ENCODE measurements at regions not wholly inside any gene's neighbourhood (a gene's known extent, or its start where the extent isn't known, plus 50 kb on each side); places are given as distances from the start of the nearest gene placed in this dataset.

GRCh38 chr10:126783806-126784557 is 113.5 kb upstream of the C10orf90 start:
- DNase-seq (ENCODE audit: low spot score): no peak

- no peak for DNase-seq (ENCODE audit: low spot score)
These were observed 116.7 kb upstream of the C10orf90 start for GRCh38 chr10:126787201-126787600.

GRCh38 chr10:126795318-126795717 is 109.9 kb upstream of the DOCK1 start:
- no peak for DNase-seq (ENCODE audit: low spot score)

- DNase-seq (ENCODE audit: low spot score): no peak
These were observed 106.6 kb upstream of the DOCK1 start for GRCh38 chr10:126798649-126799048.

- no peak for DNase-seq (ENCODE audit: low spot score)
These were observed 101.8 kb upstream of the DOCK1 start for GRCh38 chr10:126803394-126803793.

- no peak for DNase-seq (ENCODE audit: low spot score)
These were observed 100.8 kb upstream of the DOCK1 start for GRCh38 chr10:126804396-126804795.

GRCh38 chr10:126806498-126806897 is 98.7 kb upstream of the DOCK1 start:
- no peak for DNase-seq (ENCODE audit: low spot score)

- no peak for DNase-seq (ENCODE audit: low spot score)
These were observed 98.1 kb upstream of the DOCK1 start for GRCh38 chr10:126806991-126807702.

GRCh38 chr10:126808103-126808502 is 97.1 kb upstream of the DOCK1 start:
- DNase-seq (ENCODE audit: low spot score): no peak

- DNase-seq (ENCODE audit: low spot score): no peak
These were observed 91.8 kb upstream of the DOCK1 start for GRCh38 chr10:126813432-126813831.

- no peak for DNase-seq (ENCODE audit: low spot score)
These were observed 71.7 kb upstream of the DOCK1 start for GRCh38 chr10:126833542-126833941.

GRCh38 chr10:126836009-126836408 is 69.2 kb upstream of the DOCK1 start:
- no peak for DNase-seq (ENCODE audit: low spot score)

- no peak for DNase-seq (ENCODE audit: low spot score)
These were observed 66.9 kb upstream of the DOCK1 start for GRCh38 chr10:126838316-126838715.

GRCh38 chr10:126839094-126839761 is 66.0 kb upstream of the DOCK1 start:
- no peak for DNase-seq (ENCODE audit: low spot score)

GRCh38 chr10:126840576-126841135 is 64.6 kb upstream of the DOCK1 start:
- DNase-seq (ENCODE audit: low spot score): no peak

GRCh38 chr10:126841341-126841895 is 63.8 kb upstream of the DOCK1 start:
- no peak for DNase-seq (ENCODE audit: low spot score)

GRCh38 chr10:126842356-126842755 is 62.9 kb upstream of the DOCK1 start:
- no peak for DNase-seq (ENCODE audit: low spot score)

- peak; percentile 61 for DNase-seq (ENCODE audit: low spot score)
These were observed 62.4 kb upstream of the DOCK1 start for GRCh38 chr10:126842836-126843235.

GRCh38 chr10:126843299-126843934 is 61.8 kb upstream of the DOCK1 start:
- no peak for DNase-seq (ENCODE audit: low spot score)

- DNase-seq (ENCODE audit: low spot score): no peak
These were observed 60.8 kb upstream of the DOCK1 start for GRCh38 chr10:126844406-126844805.

- no peak for DNase-seq (ENCODE audit: low spot score)
These were observed 58.8 kb upstream of the DOCK1 start for GRCh38 chr10:126846469-126846868.

- no peak for DNase-seq (ENCODE audit: low spot score)
These were observed 58.3 kb upstream of the DOCK1 start for GRCh38 chr10:126846959-126847358.

Data from ecto neural progenitor cell (in vitro differentiated cells).